NCI-H82 treated with DMSO at 0.1 percent for 48 hours (cell line): ENCODE measurements at regions not wholly inside any gene's neighbourhood (a gene's known extent, or its start where the extent isn't known, plus 50 kb on each side); places are given as distances from the start of the nearest gene placed in this dataset.

Source experiments
- DNase-seq: peaks from one replicate; lab custom pipeline; 2025; ENCODE audit not compliant: unreplicated experiment; lab: John Stamatoyannopoulos, UW

- DNase-seq: no peak
Measured at GRCh38 chr16:17691106-17691898, 220.5 kb upstream of the XYLT1 start.

DNA sequence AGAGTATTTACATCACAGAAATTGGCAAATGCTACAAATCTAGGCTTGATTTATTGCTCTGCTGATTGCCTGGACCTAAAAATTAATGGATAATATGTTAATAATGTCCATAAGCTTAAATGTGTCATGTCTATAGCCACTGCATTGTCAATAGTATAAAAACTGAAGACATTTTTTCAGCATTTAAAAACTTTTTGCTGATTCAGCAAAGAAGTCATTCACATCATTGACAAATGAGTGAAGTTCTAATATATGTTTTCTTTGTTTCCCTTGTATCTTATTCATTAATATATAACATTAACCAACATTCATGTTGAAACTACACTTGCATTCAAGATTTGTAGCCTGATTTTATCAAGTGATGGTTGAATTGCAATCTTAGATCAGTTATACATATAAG is 214.7 kb upstream of the XYLT1 start:
- no peak for DNase-seq

DNA sequence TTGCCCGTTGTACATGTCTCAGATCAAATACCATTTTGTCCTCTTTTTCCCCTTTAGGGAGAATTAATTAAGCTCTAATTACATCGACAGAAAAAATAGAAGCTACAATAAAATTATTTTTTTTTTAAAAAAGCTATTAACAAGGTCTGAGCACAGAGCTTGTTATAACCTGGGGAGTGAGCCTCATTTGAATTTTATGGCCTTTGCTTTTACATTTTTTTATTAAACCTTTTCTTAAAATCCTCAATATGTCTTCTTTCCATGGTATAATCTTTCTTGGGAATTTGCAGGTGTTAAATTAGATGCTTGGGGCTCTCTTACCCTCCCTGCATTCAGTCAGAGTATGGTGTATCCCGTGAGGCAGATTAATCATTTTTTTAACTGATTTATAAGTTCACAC is 212.5 kb upstream of the XYLT1 start:
- no peak for DNase-seq

GRCh38 chr16:17676171-17676570 is 205.4 kb upstream of the XYLT1 start:
- no peak for DNase-seq

DNA sequence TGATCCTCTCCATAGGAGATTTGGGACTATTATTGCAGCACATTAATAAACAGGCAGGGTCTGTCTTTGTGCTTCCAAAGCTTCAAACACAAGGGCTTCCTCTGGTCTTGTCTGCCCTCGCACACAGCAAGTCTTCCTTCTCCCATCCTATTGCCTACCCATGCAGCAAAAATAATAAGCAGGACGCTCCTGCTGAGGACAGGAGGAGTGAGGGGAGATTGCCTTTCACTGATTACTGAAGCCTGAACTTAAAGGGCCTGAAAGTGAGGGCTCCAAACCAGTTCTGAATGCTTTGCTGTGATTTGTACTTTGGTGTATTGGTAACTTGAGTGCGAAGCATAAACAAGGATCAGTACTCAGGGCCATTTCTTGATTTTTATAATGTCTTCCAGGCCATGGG is 197.6 kb upstream of the XYLT1 start:
- DNase-seq: no peak

GRCh38 chr16:17666293-17666692 is 195.5 kb upstream of the XYLT1 start:
- no peak for DNase-seq

- DNase-seq: no peak
Measured at GRCh38 chr16:17658881-17659280, 188.1 kb upstream of the XYLT1 start.

DNA sequence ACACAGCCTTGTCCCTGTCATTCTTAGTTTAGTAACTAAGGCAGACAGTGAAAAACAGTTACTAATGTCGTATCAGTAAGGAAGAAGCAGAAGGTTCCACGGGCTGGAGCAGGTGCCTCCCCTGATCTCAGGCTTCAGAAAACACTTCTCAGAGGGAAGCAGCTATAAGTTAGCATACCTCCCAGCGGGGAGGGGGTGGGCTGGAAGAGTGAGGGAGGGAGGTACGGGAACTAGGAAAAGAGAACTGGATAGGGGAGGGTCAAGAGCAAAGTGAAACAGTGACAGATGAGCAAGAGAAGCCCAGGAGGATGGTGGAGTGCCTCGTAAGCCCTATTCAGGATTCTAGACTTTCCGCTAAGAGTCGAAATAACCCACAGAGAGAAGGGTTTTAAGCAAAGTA is 186.3 kb upstream of the XYLT1 start:
- DNase-seq: no peak

DNA sequence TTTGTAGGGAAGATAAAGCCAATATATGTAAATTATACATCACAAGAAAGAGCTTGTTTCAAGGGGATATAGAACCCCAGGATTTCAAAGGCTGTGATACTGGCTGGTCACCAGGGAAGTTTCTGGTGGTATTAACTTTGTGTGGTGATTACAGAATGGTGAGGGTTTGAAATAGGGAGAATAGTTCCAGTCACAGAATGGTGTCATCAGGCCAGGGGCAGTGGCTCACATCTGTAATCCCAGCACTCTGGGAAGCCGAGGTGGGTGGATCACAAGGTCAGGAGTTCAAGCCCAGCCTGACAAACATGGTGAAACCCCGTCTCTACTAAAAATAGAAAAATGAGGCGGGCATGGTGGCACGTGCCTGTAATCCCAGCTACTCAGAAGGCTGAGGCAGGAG is 183.8 kb upstream of the XYLT1 start:
- no peak for DNase-seq

GRCh38 chr16:17654142-17654541 is 183.4 kb upstream of the XYLT1 start:
- DNase-seq: no peak

DNA sequence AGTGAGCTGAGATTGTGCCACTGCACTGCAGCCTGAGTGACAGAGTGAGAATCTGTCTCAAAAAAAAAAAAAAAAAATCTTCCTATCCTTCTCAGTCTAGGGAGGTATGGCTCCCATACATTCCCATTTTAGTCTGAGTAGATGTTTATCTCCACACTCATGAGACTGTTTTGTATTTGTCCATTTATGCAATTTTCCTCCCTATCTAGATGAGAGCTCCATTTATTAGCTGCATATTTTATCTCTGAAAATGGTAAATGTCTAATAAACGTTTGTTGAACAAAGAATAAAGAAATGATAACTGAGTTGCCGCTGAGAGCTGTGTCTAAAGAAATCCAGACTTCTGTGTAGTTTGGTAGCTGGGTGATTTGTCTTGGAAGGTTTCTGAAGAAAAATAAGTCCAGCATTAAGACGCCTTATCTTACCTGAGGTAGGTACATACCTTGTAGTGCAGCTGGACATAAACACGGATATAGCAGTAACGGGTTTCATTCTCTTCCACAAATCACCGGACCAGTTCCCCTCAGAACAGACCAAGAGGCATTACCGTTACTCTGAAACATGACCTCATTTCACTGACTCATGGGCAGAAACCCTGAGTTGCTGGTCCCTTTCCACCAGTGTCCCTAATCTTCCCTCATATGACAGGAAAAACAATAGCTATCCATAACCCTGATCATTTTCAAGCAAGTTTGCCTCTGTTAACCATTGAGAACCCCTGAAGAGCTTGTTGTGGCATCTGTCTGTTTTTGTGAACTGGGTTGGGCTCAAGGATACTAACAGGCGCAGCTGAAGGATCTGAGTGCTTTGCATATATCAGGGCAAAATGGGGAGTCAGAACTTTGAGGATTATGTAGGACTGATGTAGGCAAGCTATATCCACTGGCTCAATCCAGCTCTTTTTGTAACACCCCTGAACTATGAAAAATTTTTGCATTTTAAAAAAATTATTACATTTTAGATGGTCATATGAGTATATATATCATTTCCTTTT is 177.4 kb upstream of the XYLT1 start:
- no peak for DNase-seq

DNA sequence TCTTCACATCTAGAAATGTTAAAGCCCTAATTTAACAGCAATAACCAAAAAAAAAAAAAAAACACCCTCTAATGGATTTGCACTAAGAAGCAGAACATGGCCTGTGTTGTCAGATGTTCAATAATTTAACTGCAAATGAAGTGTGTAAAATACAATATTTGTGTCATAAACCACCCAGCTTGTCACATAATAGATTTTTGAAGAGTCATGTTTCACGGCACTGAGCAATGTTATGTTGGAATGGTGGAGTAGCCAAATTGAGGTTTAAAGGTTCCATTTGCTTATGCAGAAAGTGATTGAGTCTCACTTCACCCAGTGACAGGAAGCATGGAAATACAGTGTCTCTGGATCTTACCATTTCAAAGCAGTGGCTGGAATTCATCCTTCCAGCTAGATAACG is 173.2 kb upstream of the XYLT1 start:
- no peak for DNase-seq

- no peak for DNase-seq
Measured at GRCh38 chr16:17641990-17642389, 171.2 kb upstream of the XYLT1 start.

GRCh38 chr16:17638134-17638533 is 167.4 kb upstream of the XYLT1 start:
- DNase-seq: no peak

GRCh38 chr16:17635183-17635582 is 164.4 kb upstream of the XYLT1 start:
- no peak for DNase-seq

DNA sequence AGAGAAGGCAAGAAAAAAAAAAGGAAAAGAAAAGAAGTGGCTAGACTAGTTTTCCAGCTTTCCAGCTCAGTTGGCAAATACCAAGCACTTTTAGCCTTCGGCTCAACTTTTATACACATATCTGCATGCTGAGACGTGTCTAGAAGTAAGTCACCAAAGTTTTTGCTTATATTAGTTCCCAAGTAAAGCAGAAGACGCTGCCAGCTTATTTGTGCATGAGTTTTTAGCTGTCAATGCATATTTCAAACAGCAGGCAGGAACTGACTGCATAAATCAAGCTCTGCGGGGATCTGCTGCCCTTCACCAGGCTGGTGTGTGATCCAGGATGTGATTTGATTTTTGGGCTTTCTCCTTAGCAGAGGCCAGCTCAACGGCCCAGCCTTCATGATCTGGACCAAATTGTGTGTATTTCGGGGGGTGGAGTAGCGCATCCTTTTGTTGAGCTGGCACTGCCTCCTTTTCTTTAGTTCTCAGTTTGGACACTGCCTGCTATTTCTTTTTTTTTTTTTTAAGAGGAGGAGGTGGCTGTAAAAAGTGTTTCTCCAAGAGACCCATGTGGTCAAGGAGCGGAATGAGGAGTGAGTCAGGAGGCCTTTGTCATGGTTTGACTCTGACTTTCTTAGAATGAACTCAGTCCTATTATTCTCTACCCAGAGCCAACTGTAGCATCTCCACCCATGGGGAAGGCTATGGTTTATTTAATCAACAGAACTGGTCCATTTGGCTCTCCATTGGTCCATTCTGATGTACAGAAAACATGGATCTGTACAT is 162.6 kb upstream of the XYLT1 start:
- DNase-seq: no peak

DNA sequence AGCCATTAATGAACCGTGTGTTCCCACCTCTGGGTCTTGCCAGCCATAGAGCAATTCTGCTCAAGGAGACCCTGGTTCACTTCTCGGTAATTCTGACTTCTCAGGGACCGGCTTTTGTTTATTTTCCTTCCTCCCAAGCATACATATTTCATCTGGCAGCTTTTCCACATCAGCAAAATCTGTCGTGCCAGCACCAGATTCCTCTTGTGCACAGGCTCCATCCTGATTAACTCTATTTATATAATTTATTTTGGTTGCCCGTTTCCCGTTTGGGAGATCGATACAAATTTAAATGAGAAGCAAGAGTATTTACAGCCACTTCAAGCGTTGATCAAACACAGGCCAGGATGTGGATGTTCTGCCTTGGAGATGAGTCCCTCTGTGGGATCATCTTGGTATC is 161.9 kb upstream of the XYLT1 start:
- no peak for DNase-seq

GRCh38 chr16:17629936-17630335 is 159.2 kb upstream of the XYLT1 start:
- DNase-seq: no peak

DNA sequence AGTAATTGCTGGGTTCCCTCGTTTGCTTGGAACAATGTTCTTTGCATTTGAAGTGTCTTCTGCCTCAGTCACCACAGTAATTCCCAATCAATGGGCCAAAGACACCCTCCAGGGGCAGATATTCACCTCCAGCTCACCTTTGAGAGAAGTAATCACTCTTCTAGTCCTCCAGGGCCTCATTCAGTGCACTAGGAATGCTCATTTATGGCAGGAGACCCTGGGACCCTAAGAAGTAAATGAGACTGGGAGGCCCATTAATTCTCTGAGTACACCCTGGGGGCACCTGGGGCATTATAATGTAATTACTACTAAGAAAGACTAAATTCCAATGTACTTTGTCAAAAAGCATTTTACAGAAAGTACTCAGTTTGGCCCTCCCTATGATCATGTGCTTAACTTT is 158.2 kb upstream of the XYLT1 start:
- no peak for DNase-seq

DNA sequence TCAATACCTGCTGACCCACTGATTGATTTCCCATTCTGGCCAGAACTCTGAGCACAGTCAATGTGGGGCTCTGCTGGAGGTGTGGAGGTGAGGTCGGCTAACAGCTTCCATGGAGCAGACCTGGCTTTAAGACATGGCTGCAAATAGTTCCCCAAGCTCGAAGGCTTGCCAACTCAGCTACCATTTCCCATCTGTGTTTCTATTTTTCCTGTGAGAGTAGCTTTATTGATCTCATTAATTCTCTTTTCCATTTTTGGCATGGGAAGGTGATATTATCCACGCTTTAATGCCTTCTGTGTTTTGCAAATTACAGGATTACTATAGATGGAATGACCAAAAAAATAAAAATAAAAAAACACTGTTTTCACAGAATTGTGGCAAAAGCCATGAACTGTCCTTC is 151.6 kb upstream of the XYLT1 start:
- no peak for DNase-seq

DNA sequence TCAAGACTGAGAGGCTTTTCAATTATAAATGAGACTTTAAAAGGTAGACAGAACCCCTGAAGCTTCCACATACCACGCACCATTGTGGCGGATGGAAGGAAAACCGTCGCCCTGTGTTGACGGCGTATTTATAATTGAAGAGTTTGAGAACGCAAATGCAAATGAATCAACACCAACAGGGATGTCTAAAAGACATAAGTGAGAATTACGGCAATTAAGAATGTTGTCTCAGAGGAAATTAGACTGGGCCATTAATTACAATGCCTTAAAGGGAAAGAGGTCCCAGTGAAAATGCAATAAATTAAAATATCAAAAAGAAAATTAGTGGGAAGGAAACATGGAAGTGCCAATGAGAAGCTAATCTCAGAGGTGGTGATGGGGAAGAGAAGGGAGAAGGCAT is 148.5 kb upstream of the XYLT1 start:
- no peak for DNase-seq
